ENCODE measurements at regions not wholly inside any gene's neighbourhood (a gene's known extent, or its start where the extent isn't known, plus 50 kb on each side); places are given as distances from the start of the nearest gene placed in this dataset.

GRCh38 chr5:142221091-142221860 lies 103.5 kb downstream of the SPRY4 start:
- H3K4me3 ChIP-seq (replicated peaks in 1 of 2; ENCODE audit: low read depth in 2 of 2, low read length in 2 of 2), result no peak overlapping the region
- peak in 1 of 2 donors; percentile 40 for DNase-seq (ENCODE audit: low read depth in 2 of 2)
- TF ChIP-seq CTCF (IDR thresholded peaks at IDR 0.05; ENCODE audit: low read depth, low read length), result no peak

GRCh38 chr5:142219146-142219545 lies 105.7 kb downstream of the SPRY4 start:
- H3K4me3 ChIP-seq (replicated peaks in 1 of 2; ENCODE audit: low read depth in 2 of 2, low read length in 2 of 2), result no peak overlapping the region
- DNase-seq (ENCODE audit: low read depth in 2 of 2), result no peak
- no peak for TF ChIP-seq CTCF (IDR thresholded peaks at IDR 0.05; ENCODE audit: low read depth, low read length)

GRCh38 chr5:142216931-142217330 lies 107.9 kb downstream of the SPRY4 start:
- no peak for TF ChIP-seq CTCF (IDR thresholded peaks at IDR 0.05; ENCODE audit: low read depth, low read length)
- no peak for DNase-seq (ENCODE audit: low read depth in 2 of 2)
- H3K4me3 ChIP-seq (replicated peaks in 1 of 2; ENCODE audit: low read depth in 2 of 2, low read length in 2 of 2), result no peak overlapping the region

GRCh38 chr5:142215915-142216681 lies 107.5 kb downstream of the NDFIP1 start:
- H3K4me3 ChIP-seq (replicated peaks in 1 of 2; ENCODE audit: low read depth in 2 of 2, low read length in 2 of 2), result peak overlapping the region; percentile 16 to 17
- peak; percentile 96 to 98 for DNase-seq (ENCODE audit: low read depth in 2 of 2)
- no peak for TF ChIP-seq CTCF (IDR thresholded peaks at IDR 0.05; ENCODE audit: low read depth, low read length)

- no peak for DNase-seq (ENCODE audit: low read depth in 2 of 2)
- no peak overlapping the region for H3K4me3 ChIP-seq (replicated peaks in 1 of 2; ENCODE audit: low read depth in 2 of 2, low read length in 2 of 2)
- TF ChIP-seq CTCF (IDR thresholded peaks at IDR 0.05; ENCODE audit: low read depth, low read length), result no peak
These were observed 104.5 kb downstream of the NDFIP1 start for GRCh38 chr5:142213077-142213476.

- no peak for TF ChIP-seq CTCF (IDR thresholded peaks at IDR 0.05; ENCODE audit: low read depth, low read length)
- DNase-seq (ENCODE audit: low read depth in 2 of 2), result no peak
- no peak overlapping the region for H3K4me3 ChIP-seq (replicated peaks in 1 of 2; ENCODE audit: low read depth in 2 of 2, low read length in 2 of 2)
These were observed 103.3 kb downstream of the NDFIP1 start for GRCh38 chr5:142211918-142212317.
